Occipital lobe (tissue), 1 donor: ENCODE measurements at regions not wholly inside any gene's neighbourhood (a gene's known extent, or its start where the extent isn't known, plus 50 kb on each side); places are given as distances from the start of the nearest gene placed in this dataset.

Experiments used
- DNase-seq: peaks from one replicate; lab custom pipeline; 2025; lab: John Stamatoyannopoulos, UW

DNA sequence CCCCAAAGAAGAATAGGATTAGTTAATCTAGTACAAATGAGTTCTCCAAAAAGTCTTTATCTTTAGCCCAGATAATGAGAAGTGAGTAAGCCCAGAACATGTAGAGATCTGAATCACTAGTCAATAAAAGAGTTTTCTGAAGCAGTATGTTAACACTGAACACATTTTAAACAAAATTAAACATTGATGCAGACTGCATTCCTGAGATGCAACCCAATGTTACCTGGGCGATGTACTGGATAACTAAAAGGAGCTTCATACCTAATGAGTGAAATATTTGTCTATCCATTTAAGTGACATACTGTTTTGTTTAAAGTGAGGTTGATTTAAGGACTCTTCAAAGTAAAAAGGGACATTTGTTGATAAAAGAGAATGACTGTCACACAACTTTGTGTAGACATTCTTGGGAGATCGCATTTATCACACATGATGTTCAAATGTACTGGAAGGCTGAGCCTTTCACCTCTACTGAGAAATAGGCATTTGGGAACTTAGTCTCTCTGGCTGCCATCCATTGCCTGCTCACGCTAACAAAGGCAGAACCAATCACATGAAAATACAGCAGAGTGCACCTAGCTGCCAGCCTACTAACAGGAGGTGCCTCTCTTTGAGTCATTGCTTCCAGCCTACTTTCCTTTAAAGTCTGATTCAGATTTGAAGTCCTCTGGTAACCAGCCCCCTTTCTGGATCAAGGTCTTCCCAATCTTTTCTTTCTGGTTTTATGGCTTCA, 287.7 kb downstream of the BTG1 start:
- no peak for DNase-seq

DNA sequence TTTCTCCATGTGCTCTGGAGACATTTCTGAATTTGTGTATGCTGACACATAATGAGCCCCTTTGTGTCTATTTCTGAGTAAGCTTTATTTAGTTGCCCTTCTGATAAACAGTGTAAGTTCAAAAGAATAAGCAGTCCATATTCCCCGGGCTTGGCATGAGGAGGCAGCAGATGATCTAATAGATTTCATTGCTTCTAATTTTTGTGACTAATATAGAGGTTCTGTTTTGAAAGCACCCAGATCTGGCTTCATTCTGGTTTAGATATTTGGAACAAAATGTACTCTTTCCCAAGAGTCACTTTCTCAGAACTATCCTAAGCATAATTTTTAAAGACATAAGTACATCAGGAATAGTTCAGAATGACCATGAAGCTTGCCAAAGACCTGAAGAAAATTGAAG, 290.9 kb downstream of the BTG1 start:
- DNase-seq: no peak

DNA sequence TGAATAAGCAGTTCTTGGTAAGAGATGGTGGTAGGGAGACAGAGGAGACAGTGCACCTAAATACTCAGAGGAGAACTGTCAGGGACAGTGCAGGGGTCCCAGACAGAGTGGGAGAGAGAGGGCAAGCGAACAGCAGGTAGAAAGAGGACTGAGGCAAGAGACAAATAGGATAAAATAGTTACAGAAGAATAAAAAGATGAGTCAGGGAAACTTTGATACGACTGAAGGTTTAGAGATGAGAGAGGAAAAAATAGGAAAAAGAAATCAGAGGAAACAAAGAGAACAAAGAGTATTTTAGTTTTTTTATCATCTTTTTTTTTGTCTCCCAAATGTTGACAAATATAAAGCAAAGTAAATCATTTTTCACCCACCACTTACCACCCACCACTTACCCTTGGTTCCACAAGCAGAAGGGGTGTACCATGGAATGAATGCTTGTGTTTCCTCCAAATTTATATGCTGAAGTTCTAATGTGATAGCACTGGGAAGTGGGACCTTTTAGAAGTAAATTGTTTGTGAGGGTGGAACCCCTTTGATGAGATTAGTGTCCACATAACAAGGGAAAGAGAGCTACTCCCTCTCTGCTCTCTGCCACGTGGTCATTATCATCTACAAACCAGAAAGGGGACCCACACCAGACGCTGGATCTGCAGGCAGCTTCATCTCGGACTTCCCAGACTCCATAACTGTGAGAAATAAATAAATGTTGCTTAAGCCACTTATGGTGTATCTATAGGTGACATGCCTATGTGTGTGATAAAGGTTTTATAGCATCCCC, 292.1 kb downstream of the BTG1 start:
- DNase-seq: no peak

DNA sequence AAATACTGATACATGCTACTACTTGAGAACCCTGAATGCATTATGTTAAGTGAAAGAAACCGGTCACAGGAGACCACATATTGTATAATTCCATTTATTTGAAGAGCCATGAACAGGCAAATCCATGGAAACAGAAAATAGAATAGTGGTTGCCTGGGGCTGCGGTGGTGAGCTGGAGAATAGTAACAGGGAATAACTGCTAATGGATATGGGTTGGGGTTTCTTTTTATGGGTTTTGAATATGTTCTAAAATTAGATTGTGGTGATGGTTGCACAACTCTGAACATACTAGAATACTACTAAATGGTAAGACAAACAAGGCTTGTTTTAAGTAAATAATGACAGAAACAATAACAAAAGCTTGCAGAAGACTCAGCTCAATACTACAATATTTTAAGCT, 293.0 kb downstream of the BTG1 start:
- DNase-seq: no peak

DNA sequence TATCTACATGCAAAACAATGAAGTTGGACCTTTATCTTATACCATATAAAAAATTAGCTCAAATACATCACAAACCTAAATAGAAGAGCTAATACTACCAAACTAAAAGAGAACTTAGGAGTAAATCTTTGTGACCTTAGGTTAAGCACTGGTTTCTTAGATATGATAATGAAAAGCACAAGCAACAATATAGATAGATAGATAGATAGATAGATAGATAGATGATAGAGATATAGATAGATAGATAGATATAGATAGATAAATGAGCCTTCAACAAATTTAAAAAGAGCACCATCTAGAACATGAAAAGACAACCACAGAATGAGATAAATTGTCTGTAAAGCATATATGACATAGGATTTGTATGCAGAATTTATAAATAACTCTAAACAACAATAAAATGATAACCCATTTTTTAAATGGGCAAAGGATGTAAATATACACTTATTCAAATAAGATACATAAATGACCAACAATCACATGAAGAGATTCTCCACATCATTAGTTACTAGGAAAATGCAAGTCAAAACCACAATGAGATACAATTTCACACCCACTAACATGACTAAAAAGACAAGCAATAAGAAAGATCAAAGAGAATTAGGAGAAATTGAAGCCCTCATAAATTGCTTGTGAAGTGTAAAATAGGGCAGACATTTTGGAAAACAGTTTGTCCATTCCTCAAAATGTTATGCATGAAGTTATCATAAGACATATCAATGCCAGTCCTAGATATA, 293.7 kb downstream of the BTG1 start:
- no peak for DNase-seq

DNA sequence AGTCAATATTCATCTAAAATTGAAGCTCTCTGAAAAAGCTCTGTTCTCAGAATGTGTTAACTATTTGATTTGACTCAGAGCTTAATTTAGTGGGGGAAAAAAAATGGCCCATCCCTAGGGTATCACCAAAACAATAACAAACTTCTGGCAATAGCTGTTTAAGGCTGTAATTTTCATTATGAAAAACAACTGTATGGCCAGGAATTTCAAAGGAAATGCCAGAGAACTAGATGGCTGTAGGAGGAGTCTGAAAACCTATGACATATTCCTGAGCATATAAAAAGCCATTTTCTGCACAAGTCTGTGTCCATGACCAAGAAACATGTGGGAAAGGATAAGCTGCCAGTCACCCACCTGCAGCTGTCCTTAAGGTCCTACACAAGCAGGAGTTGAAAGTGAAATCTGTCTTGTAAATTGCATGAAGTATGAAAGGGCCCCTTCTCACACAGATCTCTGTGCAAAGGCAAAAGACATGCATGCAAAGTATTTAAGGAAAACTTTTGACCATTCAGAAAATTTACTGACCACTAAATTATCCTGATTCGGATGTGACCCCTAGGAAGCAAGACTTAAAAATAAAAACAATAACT, 299.1 kb downstream of the BTG1 start:
- DNase-seq: no peak

DNA sequence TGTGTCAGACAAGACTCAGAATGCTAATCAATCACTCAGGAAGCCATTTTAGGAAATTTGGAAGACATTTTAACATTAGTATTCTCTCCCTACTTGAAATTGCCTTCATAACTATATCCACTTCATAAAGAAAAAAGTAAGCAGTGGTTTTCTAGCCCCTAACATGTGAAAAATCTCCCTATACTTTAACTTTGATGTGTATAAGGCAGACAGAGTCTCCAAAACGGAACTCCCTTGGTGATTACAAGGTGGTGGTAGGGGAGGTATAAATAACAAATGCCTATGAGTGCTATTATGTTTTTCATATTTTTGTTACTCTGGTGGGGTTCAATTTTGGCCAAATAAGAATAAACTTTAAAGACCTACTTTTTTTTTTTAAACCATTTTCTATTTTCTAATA, 300.3 kb downstream of the BTG1 start:
- DNase-seq: no peak

DNA sequence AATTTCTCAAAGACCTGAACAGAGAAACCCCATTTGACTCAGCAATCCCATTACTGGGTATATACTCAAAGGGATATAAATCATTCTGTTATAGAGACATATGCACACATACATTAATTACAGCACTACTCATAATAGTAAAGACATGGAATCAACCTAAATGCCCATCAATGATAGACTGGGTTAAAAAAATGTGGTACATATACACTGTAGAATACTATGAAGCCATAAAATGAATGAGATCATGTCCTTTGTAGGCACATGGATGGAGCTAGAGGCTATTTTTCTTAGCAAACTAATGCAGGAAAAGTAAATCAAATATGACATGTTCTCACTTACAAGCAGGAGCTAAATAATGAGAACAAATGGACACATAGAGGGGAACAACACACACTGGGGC, 303.8 kb downstream of the BTG1 start:
- no peak for DNase-seq

DNA sequence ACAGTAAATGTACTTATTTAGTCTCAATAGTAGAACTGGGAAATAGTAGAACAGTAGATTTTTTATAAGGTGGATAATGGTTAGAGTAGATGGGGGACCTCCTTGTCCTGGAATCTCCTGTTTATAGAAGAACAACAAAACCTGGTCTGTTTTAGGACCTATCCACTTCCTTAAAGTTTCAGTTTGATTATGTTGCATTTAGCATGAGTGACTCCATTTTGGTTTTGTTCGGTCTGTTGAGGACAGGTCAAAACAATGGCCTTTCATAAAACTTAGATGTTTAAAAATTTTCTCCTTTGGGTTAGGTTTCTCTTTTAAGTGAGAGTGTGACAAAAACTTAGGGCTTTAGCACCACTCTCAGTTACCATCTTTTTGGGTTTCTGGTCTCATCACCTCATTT, 308.9 kb downstream of the BTG1 start:
- DNase-seq: no peak

DNA sequence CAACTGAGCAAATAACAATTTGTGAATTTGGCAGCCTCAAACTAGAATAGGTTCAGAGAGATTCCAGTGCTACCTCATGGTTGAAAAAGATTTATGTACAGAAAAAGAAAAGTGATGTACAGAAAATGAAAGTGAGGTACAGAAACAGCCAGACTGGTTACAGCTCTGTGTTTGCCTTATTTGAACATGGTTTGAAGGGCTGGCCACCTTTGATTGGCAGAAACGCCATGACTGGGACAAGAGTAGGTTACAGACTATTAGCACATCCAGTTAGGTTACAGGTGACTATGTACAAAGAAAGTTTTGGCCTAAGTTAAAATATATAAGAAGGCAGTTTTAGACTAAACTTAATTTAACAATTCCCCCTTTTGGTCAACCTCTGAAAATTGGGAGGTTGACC, 309.4 kb downstream of the BTG1 start:
- DNase-seq: no peak

DNA sequence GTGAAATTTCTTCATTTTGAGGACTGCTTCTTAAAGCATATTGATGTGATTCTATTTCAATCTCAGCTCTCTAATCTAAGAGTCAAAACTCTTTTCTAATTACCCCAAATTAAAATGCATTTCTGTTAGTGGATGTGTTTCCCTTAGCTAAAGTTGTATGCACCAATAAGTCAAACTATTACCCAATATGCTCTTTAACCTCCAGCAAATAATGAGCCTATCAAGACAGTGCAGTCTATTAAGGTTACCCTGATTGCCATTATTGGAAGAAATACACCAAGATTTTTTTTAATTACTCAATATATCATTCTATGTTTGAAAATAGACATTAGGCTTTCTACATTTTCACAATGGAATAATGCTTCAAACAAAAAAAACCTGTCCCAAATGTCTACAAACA, 310.0 kb downstream of the BTG1 start:
- no peak for DNase-seq

DNA sequence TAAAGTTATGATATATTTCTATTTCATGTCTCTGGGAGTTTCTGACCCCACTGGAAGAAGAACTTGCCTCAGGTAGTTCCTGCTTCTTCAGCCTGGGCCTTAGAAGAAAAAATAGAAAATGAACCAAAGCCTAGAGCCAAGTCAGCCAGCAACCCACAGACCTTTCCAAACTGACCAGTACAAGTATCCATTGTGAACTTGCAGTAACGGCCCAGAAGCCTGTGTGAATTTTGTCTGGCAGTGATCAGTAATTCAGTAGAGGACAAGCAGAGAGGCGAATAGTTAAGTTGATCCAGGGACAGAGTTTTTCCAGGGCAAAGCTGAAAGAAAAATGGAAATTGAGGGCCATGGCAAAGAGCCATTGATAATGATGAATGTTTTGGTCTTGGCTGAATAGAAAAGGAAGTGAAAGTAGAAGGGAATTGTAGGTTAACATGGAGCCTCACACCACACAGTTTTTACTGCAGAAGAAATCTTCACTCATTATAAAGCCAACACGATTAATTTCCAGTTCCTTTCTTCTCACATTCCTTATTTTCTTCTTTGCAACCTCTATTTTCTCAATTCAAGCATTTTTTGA, 311.8 kb downstream of the BTG1 start:
- no peak for DNase-seq

DNA sequence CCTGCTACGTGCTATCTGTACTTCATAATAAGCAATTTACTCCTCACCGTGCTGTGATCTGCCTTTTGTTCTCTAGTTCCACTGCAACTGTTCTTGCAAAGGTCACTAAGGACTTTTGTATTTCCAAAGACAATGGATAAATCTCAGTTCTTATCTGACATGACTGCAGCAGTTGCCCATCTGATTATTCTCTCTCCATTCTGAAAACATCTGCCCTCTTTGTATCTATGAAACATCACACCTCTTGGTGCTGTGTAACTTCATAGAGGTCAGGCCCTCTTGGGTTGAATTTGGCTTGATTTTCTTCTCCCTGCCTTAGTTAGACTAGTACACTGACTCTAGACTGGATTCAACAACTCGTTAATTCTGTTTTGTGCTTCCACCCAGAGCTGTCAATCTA, 319.6 kb downstream of the BTG1 start:
- DNase-seq: no peak

DNA sequence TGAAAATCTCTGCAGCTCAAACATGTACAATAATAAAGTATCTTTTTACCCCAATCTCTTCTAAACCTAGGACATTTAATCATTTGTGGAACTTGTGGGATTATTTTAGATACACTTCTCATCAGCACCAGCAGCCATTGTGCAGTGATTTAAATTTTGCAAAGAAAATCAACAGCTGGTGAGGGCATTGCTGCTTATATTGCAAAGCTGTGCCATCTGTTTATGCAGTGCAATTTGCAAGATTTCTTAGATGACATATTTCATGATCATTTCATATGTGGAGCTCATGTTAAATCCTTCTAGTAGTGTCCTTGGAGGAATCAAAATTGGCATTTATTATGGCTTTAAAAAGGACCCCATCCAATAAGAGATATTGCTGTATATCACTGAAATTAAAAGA, 320.7 kb downstream of the BTG1 start:
- no peak for DNase-seq

DNA sequence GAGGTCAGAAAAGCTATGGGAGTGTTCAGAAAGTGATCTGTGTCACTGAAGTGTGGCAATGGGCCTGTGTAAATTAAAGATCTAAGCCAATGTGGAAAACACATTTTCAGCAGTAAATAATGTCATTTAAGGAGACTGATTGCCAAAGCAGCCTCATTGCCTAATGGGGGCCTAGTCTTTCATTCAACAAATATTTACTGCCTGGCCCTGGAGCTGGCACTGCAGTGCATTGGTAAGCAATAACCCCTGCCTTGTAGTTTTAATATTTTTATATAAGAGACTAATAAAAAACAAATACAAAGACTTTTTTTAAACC, 326.6 kb downstream of the BTG1 start:
- DNase-seq: no peak

DNA sequence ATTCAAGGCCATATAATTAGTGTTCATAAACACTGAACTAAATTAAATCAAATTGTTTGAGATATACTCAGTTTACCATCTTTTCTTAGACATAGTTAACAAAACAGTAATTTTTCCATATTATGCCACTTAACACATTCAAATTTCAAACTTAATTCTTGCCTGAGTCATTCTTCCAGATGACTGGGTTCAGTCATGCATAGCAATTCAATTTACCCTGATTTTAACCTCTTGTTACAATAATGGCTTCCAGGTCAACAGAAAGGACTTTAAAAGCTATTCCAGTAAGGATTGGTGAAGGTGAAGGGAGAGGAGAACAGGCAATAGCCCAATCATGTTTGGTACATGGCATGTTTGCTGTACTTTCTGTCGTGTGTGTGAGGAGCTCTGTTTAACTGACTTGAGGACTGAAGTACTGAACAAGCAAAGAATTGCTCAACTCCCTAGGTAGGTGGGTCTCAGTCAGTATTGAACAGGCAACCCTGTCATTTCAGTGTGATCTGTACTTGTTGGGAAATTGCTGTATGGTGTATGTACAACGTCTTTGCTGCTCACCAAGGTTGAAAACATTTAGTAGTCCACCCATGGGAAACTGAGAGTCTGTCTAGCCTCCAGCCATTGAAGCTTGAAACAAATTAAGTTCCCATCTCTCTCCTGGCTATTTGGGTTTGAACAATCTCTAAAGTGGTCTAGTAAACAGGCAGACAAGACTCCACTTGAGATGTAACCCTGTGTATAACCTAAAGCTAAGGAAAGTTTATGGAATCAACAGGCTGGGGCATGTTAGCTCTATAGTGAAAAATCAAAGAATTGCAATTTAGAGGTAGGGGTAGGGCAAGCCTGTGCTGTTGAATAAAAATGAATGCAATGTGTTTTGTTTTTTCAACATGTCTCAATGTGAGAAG, 327.2 kb downstream of the BTG1 start:
- DNase-seq: no peak

DNA sequence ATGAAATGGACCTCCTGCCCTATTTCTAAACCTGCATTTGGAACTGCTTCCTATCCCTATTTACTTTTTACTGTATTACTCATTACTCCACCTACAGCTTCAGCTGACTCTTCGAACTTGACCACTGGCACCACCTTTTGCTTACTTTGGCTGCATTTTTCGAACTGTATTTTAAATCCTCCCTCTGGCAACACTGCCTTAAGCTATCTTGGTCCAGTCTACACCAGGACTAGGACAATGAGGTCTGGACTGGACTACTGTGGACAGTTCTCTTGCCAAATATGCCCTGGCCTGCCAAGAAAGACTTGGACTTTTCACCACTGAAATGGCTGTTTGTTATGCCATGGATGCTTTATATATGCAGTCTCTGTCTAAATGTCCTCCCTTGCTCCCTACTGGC, 328.1 kb downstream of the BTG1 start:
- no peak for DNase-seq

DNA sequence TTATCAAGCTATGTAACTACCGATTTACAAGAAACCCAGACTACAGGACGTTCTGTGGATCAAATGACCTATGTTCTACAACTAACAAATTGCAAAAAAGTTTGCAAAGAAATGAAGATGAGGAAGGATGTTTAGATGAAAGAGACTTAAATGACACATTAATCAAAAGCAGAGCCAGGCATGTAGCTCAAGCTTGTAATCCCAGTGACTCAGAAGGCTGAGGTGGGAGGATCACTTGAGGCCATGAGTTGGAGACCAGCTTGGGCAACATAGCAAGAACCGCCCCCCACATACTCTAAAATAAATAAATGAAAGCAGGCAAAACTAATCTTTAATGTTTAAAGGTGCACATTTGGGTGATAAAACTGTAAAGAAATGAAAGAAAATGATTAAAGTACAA, 331.9 kb downstream of the BTG1 start:
- no peak for DNase-seq

DNA sequence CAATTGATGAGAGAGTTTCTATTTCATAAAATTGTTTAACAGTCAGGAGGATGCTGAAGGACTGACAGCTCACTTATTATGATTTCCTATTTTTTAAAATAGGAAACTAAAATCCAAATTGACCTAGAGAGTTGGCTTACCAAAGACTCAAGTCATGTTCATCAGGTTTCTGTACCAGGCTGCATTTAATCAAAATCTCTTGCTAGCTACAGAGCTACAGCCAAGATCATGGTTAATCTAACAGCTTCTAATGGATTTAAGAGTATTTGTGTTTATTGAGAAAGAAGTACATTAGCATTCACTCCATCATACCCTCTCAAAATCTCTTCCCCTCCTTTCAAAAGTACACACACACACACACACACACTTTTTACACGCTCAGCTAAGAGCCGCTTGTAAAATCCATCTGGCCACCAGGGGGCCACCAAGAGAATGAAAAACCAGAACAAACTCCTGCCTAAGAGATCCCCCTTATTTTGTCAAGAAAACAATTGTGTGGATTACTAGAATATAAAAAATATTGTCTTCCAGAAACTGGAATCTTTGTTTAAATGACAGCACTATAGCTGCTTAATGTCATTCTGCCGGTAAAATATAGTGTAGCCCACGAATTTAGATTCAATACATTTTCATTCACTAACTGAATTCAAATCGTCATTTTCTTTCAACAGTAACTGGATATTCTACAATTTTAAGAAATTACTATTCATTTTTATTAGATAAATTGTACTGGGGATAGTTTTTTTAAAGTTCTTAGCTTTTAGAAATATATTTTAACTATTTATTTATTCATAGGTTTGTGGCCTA, 334.0 kb downstream of the BTG1 start:
- DNase-seq: peak; percentile 17
